GM10248 (cell line): ENCODE measurements at regions not wholly inside any gene's neighbourhood (a gene's known extent, or its start where the extent isn't known, plus 50 kb on each side); places are given as distances from the start of the nearest gene placed in this dataset.

Source experiments
- CTCF ChIA-PET: fragments of 300-600 bp; sonication (Branson Sonifier 250); formaldehyde crosslinking; extraction: SDS; loops from one replicate; lab custom pipeline; 2021; ENCODE audit warnings: antibody characterized with exemption; lab: Yijun Ruan, JAX
- POLR2A ChIA-PET: fragments of 350-650 bp; sonication (Branson Sonifier 250); formaldehyde crosslinking; extraction: SDS; loops from one replicate; lab custom pipeline; 2020; ENCODE audit warnings: antibody characterized with exemption; lab: Yijun Ruan, JAX
- DNase-seq: peaks from one replicate; pipeline ENCODE4 v3.0.0; 2012; ENCODE audit errors: extremely low spot score
- TF ChIP-seq, protein P1 (sequence below): IDR thresholded peaks from 2 replicates; pipeline ENCODE4 v1.5.1; 2012; ENCODE audit warnings: mild to moderate bottlenecking, low read depth; ENCODE audit errors: extremely low read depth, missing control alignments, control extremely low read depth

DNA sequence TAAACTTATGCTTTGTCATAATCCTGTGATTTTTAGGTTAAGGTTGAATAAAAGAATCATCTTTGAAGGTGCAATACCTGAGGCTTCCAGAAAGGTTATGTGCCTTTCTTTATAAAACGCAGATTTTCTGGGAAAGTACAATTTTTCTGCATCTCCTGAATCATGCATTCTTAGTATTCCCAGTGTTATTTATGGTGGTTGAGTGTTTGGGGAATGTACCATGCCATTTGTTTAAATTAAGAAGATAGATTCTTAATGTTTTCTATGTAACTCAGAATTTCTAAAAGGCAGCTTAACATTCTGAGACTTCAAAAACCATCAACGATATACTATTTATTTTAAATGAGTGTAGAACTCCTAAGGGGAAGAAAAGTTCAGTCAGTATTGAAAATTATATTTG is 108.1 kb upstream of the FBN2 start:
- POLR2A ChIA-PET: no interaction called here
- CTCF ChIA-PET: no interaction called here
- TF ChIP-seq, protein P1, sequence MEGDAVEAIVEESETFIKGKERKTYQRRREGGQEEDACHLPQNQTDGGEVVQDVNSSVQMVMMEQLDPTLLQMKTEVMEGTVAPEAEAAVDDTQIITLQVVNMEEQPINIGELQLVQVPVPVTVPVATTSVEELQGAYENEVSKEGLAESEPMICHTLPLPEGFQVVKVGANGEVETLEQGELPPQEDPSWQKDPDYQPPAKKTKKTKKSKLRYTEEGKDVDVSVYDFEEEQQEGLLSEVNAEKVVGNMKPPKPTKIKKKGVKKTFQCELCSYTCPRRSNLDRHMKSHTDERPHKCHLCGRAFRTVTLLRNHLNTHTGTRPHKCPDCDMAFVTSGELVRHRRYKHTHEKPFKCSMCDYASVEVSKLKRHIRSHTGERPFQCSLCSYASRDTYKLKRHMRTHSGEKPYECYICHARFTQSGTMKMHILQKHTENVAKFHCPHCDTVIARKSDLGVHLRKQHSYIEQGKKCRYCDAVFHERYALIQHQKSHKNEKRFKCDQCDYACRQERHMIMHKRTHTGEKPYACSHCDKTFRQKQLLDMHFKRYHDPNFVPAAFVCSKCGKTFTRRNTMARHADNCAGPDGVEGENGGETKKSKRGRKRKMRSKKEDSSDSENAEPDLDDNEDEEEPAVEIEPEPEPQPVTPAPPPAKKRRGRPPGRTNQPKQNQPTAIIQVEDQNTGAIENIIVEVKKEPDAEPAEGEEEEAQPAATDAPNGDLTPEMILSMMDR: no peak
- DNase-seq: no peak

DNA sequence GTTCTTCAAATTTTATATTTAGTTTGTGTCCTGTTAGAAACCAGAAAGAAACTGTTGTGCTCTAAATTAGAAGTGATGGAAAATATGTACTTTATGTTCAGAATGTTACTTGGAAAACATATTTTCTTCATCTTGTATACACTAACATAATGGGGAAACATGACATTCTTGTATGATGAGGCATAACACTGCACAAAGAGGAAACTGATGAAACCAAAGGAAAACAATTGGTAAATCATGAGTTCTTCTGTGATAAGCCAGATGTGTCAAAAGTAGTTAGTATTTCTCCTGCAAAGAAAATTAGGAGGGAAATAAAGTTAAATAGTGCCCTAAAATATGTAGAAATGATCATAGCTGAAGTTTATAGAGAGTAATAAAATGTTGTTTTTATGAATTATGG is 111.1 kb upstream of the FBN2 start:
- DNase-seq: no peak
- POLR2A ChIA-PET: no interaction called here
- CTCF ChIA-PET: no interaction called here
- TF ChIP-seq, protein P1: no peak

DNA sequence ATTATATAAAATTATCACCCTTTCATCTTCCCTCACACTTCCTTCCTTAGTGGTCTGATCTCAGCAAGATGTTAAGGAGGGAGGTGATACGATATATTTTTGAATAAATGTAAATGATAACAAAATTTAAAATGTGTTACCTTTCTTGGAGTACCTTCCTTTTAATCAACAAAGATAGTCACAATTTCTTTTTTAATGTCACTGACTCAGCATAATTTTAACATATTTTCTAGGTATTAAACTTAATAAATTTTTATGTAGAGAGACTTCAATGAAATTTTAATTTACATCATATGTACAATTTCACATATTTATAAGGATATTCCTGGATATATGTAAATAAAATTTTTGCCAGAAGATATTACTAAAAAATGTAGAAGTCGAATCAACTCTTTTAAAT is 125.0 kb upstream of the FBN2 start:
- CTCF ChIA-PET: no interaction called here

DNA sequence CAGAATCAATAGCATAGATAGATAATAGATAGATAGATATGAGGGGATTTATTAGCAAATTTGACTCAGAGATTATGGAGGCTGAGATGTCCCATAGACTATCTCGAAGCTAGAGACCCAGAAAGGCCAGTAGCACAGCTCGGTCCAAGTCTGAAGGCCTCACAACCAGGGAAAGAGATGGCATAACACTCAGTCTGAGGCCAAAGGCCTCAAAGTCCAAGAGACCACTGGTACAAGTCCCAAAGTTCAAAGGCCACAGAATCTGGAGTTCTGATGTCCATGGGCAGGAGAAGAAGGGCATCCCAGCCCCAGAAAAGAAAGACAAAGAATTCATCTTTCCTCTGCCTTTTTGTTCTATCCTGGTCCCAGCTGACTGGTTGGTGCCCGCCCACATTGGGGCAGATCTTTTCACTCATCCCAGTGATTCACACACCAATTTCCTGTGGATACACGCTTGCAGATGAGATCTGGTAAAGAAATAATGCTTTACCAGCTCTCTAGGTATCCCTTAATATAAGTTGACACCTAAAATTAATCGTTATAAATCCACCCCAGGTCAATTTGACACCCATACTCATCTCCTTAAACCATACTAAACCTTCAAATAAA is 127.8 kb upstream of the FBN2 start:
- ChIA-PET POLR2A (no interaction called here), CTCF (no interaction called here)

More for the DNA sequence above, 125.0 kb upstream of the FBN2 start:
- no peak for DNase-seq
- POLR2A ChIA-PET: no interaction called here
- TF ChIP-seq, protein P1: no peak

DNA sequence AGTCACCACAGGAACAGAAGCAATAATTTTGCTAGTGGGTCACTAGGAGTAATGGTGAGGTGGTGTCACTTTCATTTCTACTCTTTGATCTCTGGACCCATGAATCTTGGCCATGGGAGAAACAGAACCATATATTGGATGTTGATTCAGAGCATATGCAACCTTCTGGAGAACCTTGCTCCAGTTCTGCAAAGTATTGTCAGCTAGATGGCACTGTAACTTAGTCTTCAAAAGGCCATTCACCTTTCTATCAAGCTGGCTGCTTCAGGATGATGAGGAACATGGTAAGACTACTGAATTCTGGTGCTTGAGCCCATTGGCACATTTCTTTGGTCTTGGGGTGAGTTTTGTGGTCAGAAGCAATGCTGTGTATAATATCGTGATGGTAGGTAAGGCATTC is 129.1 kb upstream of the FBN2 start:
- CTCF ChIA-PET: no interaction called here
- POLR2A ChIA-PET: no interaction called here
- TF ChIP-seq, protein P1: peak; percentile 19
- no peak for DNase-seq

More for the DNA sequence above, 127.8 kb upstream of the FBN2 start:
- TF ChIP-seq, protein P1: no peak
- no peak for DNase-seq

DNA sequence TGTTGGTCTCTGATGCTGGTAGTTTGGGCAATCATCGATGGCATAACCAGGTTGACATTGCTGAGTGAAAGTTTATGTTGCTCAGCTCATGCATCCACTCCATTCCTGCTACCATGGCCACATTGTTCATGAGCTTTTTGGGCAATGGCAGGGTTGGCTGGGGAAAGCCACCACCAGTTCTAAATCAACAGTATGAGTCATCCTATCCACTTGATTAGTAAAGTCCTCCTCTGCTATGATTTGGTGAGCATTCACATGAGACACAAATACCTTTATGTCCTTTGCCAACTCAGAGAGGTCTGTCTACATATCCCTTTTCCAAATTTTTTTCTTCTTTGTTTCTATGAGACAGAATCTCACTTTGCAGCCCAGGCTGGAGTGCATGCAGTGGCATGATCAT is 129.7 kb upstream of the FBN2 start:
- TF ChIP-seq, protein P1: no peak
- CTCF ChIA-PET: no interaction called here
- POLR2A ChIA-PET: no interaction called here
- DNase-seq: no peak
